Breast epithelium (tissue), 3 donors: ENCODE measurements at regions not wholly inside any gene's neighbourhood (a gene's known extent, or its start where the extent isn't known, plus 50 kb on each side); places are given as distances from the start of the nearest gene placed in this dataset.

Experiments
- CTCF ChIP-seq, 3 donors: fragments of 450-650 bp; IDR thresholded peaks; one replicate each; pipeline ENCODE4 v1.5.1; 2016 to 2017; ENCODE audit warnings: antibody characterized with exemption in 3 of 3, mild to moderate bottlenecking in 3 of 3, moderate library complexity in 3 of 3
- POLR2A ChIP-seq: fragments of 450-650 bp; IDR thresholded peaks from one replicate; pipeline ENCODE4 v1.6.1; 2016; ENCODE audit warnings: antibody characterized with exemption, mild to moderate bottlenecking, moderate library complexity

- no peak for TF ChIP-seq CTCF (IDR thresholded peaks at IDR 0.05)
- TF ChIP-seq POLR2A, result no peak
Observed at GRCh38 chr10:53719658-53720057, 947.1 kb upstream of the MBL2 start.
